Testis (tissue), 2 donors: ENCODE measurements at regions not wholly inside any gene's neighbourhood (a gene's known extent, or its start where the extent isn't known, plus 50 kb on each side); places are given as distances from the start of the nearest gene placed in this dataset.

Source experiments
- CTCF ChIP-seq, 3 experiments: fragments of 450-650 bp in 2 of 3; fragments of 200-600 bp in 1 of 3; sonication (generic) in 1 of 3; IDR thresholded peaks; one replicate each; pipeline ENCODE4 v1.5.1; 2016 to 2019; ENCODE audit warnings: antibody characterized with exemption in 3 of 3, mild to moderate bottlenecking in 2 of 3, moderate library complexity in 1 of 3
- POLR2A ChIP-seq: fragments of 450-650 bp; IDR thresholded peaks from one replicate; pipeline ENCODE4 v1.6.1; 2017; ENCODE audit warnings: antibody characterized with exemption, mild to moderate bottlenecking, moderate library complexity

GRCh38 chr3:16769525-16769924 lies 115.2 kb upstream of the PLCL2 start:
- TF ChIP-seq CTCF (IDR thresholded peaks at IDR 0.05) (no peak), POLR2A (no peak)
